ENCODE measurements at regions not wholly inside any gene's neighbourhood (a gene's known extent, or its start where the extent isn't known, plus 50 kb on each side); places are given as distances from the start of the nearest gene placed in this dataset.

DNA sequence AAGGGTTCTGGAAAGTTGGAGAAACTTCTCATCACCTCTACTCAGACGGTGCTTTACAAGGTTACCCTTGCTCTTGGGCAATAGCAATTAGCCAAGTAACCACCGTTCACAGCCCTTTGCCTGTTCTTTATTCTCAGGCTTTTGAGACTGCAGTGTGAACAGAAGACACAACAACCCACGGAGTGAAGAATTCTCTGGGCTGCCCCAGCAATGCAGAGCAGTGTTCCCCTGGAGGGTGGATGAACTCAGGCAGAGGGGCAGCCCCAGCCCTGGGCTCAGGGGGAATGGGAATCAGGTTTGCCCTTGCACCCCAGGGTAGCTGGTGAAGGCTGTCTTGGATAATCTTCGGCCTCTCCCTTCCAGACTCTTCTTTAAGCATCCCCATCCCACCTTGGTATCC, 69.1 kb downstream of the MCFD2 start:
- TF ChIP-seq, protein P1, sequence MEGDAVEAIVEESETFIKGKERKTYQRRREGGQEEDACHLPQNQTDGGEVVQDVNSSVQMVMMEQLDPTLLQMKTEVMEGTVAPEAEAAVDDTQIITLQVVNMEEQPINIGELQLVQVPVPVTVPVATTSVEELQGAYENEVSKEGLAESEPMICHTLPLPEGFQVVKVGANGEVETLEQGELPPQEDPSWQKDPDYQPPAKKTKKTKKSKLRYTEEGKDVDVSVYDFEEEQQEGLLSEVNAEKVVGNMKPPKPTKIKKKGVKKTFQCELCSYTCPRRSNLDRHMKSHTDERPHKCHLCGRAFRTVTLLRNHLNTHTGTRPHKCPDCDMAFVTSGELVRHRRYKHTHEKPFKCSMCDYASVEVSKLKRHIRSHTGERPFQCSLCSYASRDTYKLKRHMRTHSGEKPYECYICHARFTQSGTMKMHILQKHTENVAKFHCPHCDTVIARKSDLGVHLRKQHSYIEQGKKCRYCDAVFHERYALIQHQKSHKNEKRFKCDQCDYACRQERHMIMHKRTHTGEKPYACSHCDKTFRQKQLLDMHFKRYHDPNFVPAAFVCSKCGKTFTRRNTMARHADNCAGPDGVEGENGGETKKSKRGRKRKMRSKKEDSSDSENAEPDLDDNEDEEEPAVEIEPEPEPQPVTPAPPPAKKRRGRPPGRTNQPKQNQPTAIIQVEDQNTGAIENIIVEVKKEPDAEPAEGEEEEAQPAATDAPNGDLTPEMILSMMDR (IDR thresholded peaks at IDR 0.05; ENCODE audit: low read depth, low read length, missing input control): no peak
- TF ChIP-seq JUND (IDR thresholded peaks at IDR 0.05) (no peak), RXRA (IDR thresholded peaks at IDR 0.05) (no peak), RAD21 (IDR thresholded peaks at IDR 0.05) (no peak), SP1 (IDR thresholded peaks at IDR 0.05) (no peak), NR2F2 (IDR thresholded peaks at IDR 0.05) (no peak), YY1 (IDR thresholded peaks at IDR 0.05) (no peak), TAF1 (conservative IDR thresholded peaks at IDR 0.05) (no peak), EGR1 (IDR thresholded peaks at IDR 0.05; ENCODE audit: low read depth in 2 of 2) (no peak), GABPA (IDR thresholded peaks at IDR 0.05 in 1 of 2, conservative IDR thresholded peaks at IDR 0.05 in 1 of 2) (no peak)
- TF ChIP-seq, protein P2, sequence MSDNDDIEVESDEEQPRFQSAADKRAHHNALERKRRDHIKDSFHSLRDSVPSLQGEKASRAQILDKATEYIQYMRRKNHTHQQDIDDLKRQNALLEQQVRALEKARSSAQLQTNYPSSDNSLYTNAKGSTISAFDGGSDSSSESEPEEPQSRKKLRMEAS (IDR thresholded peaks at IDR 0.05): no peak
- TF ChIP-seq, protein P3, sequence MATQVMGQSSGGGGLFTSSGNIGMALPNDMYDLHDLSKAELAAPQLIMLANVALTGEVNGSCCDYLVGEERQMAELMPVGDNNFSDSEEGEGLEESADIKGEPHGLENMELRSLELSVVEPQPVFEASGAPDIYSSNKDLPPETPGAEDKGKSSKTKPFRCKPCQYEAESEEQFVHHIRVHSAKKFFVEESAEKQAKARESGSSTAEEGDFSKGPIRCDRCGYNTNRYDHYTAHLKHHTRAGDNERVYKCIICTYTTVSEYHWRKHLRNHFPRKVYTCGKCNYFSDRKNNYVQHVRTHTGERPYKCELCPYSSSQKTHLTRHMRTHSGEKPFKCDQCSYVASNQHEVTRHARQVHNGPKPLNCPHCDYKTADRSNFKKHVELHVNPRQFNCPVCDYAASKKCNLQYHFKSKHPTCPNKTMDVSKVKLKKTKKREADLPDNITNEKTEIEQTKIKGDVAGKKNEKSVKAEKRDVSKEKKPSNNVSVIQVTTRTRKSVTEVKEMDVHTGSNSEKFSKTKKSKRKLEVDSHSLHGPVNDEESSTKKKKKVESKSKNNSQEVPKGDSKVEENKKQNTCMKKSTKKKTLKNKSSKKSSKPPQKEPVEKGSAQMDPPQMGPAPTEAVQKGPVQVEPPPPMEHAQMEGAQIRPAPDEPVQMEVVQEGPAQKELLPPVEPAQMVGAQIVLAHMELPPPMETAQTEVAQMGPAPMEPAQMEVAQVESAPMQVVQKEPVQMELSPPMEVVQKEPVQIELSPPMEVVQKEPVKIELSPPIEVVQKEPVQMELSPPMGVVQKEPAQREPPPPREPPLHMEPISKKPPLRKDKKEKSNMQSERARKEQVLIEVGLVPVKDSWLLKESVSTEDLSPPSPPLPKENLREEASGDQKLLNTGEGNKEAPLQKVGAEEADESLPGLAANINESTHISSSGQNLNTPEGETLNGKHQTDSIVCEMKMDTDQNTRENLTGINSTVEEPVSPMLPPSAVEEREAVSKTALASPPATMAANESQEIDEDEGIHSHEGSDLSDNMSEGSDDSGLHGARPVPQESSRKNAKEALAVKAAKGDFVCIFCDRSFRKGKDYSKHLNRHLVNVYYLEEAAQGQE (IDR thresholded peaks at IDR 0.05): no peak
- TF ChIP-seq, protein P4, sequence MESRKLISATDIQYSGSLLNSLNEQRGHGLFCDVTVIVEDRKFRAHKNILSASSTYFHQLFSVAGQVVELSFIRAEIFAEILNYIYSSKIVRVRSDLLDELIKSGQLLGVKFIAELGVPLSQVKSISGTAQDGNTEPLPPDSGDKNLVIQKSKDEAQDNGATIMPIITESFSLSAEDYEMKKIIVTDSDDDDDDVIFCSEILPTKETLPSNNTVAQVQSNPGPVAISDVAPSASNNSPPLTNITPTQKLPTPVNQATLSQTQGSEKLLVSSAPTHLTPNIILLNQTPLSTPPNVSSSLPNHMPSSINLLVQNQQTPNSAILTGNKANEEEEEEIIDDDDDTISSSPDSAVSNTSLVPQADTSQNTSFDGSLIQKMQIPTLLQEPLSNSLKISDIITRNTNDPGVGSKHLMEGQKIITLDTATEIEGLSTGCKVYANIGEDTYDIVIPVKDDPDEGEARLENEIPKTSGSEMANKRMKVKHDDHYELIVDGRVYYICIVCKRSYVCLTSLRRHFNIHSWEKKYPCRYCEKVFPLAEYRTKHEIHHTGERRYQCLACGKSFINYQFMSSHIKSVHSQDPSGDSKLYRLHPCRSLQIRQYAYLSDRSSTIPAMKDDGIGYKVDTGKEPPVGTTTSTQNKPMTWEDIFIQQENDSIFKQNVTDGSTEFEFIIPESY (IDR thresholded peaks at IDR 0.05): no peak
- TF ChIP-seq, protein P5, sequence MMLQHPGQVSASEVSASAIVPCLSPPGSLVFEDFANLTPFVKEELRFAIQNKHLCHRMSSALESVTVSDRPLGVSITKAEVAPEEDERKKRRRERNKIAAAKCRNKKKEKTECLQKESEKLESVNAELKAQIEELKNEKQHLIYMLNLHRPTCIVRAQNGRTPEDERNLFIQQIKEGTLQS (IDR thresholded peaks at IDR 0.05): no peak
